ENCODE measurements at regions not wholly inside any gene's neighbourhood (a gene's known extent, or its start where the extent isn't known, plus 50 kb on each side); places are given as distances from the start of the nearest gene placed in this dataset.

- Histone ChIP-seq H2AK5ac (ENCODE audit: low read length) (no peak overlapping the region), H3K9ac (ENCODE audit: low read length) (no peak overlapping the region), H3K4me3 (ENCODE audit: low read depth, low read length) (no peak overlapping the region), H2BK12ac (ENCODE audit: low read length) (no peak overlapping the region), H3K36me3 (ENCODE audit: control insufficient read depth in 1 of 2, insufficient read depth in 2 of 2, low read length in 2 of 2) (no peaks in the 10 kb centered on the region), H2BK120ac (ENCODE audit: insufficient read depth, low read length, poor library complexity) (no peak overlapping the region), H3K79me1 (ENCODE audit: low read length) (no peaks in the 10 kb centered on the region), H3K27me3 (ENCODE audit: insufficient read depth, low read length) (no peaks in the 10 kb centered on the region), H2AFZ (ENCODE audit: insufficient read depth, low read length, poor library complexity) (no peak overlapping the region), H3K79me2 (ENCODE audit: control insufficient read depth, insufficient read depth, low read length, poor library complexity) (no peaks in the 10 kb centered on the region), H3K27ac (ENCODE audit: low read depth, low read length) (no peak overlapping the region), H3K23ac (ENCODE audit: low read length) (no peak overlapping the region), H3K9me3 (ENCODE audit: insufficient read depth, low read depth, low read length) (no peaks in the 10 kb centered on the region), H2BK5ac (ENCODE audit: low read depth, low read length, poor library complexity) (no peak overlapping the region), H3K4me1 (ENCODE audit: control insufficient read depth in 1 of 2, insufficient read depth in 2 of 2, low read length in 2 of 2) (no peaks in the 10 kb centered on the region), H3K4me2 (ENCODE audit: low read length) (no peak overlapping the region), H4K91ac (ENCODE audit: low read depth, low read length) (no peak overlapping the region), H3K14ac (ENCODE audit: low read length) (no peak overlapping the region), H3K18ac (ENCODE audit: low read length) (no peak overlapping the region), H3K4ac (ENCODE audit: low read depth, low read length) (no peak overlapping the region), H4K12ac (ENCODE audit: low read depth, low read length) (no peak overlapping the region), H4K8ac (ENCODE audit: low read depth, low read length) (no peak overlapping the region)
- no CpG with 5 or more reads among the region's 2 CpGs for WGBS (ENCODE audit: extremely low coverage, insufficient coverage, insufficient read length)
- no peak for DNase-seq
These were observed 613.9 kb downstream of the TECRL start for GRCh38 chr4:63795301-63795700.

GRCh38 chr4:63790377-63790776 is 618.9 kb downstream of the TECRL start:
- Histone ChIP-seq H3K4me3 (ENCODE audit: low read depth, low read length) (no peak overlapping the region), H2BK5ac (ENCODE audit: low read depth, low read length, poor library complexity) (no peak overlapping the region), H4K12ac (ENCODE audit: low read depth, low read length) (no peak overlapping the region), H2BK120ac (ENCODE audit: insufficient read depth, low read length, poor library complexity) (no peak overlapping the region), H3K4ac (ENCODE audit: low read depth, low read length) (no peak overlapping the region), H3K27me3 (ENCODE audit: insufficient read depth, low read length) (no peaks in the 10 kb centered on the region), H4K8ac (ENCODE audit: low read depth, low read length) (no peak overlapping the region), H3K9me3 (ENCODE audit: insufficient read depth, low read depth, low read length) (no peaks in the 10 kb centered on the region), H3K4me1 (ENCODE audit: control insufficient read depth in 1 of 2, insufficient read depth in 2 of 2, low read length in 2 of 2) (no peaks in the 10 kb centered on the region), H4K91ac (ENCODE audit: low read depth, low read length) (no peak overlapping the region), H2AK5ac (ENCODE audit: low read length) (no peak overlapping the region), H2AFZ (ENCODE audit: insufficient read depth, low read length, poor library complexity) (no peak overlapping the region), H2BK12ac (ENCODE audit: low read length) (no peak overlapping the region), H3K9ac (ENCODE audit: low read length) (no peak overlapping the region), H3K27ac (ENCODE audit: low read depth, low read length) (no peak overlapping the region), H3K79me1 (ENCODE audit: low read length) (no peaks in the 10 kb centered on the region), H3K36me3 (ENCODE audit: control insufficient read depth in 1 of 2, insufficient read depth in 2 of 2, low read length in 2 of 2) (no peaks in the 10 kb centered on the region), H3K79me2 (ENCODE audit: control insufficient read depth, insufficient read depth, low read length, poor library complexity) (no peaks in the 10 kb centered on the region), H3K4me2 (ENCODE audit: low read length) (no peak overlapping the region), H3K14ac (ENCODE audit: low read length) (no peak overlapping the region), H3K18ac (ENCODE audit: low read length) (no peak overlapping the region), H3K23ac (ENCODE audit: low read length) (no peak overlapping the region)
- DNase-seq, result no peak
- 100% methylated on average over 2 of the region's 5 CpGs for WGBS (ENCODE audit: extremely low coverage, insufficient coverage, insufficient read length)

DNA sequence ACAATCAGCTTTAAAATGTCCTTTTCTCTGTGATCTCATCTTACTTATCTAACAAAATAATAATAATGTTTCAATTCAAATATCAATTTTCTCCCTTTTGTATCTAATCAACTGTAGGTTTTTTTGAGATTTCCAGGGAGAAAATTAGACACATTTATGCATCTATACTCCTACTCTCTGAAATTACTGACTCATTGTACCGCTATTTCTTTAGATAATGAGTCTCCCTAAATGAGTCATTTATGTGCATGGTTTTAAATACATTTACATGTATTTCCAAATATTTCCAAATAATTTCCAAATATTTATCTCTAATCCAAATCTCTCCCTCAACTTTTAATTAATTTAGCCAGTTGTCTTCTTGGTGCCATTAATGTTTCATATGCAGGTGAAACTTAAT is 621.0 kb downstream of the TECRL start:
- Histone ChIP-seq H4K8ac (ENCODE audit: low read depth, low read length) (no peak overlapping the region), H3K36me3 (ENCODE audit: control insufficient read depth in 1 of 2, insufficient read depth in 2 of 2, low read length in 2 of 2) (no peaks in the 10 kb centered on the region), H3K27ac (ENCODE audit: low read depth, low read length) (no peak overlapping the region), H3K79me1 (ENCODE audit: low read length) (no peaks in the 10 kb centered on the region), H3K4me2 (ENCODE audit: low read length) (no peak overlapping the region), H3K27me3 (ENCODE audit: insufficient read depth, low read length) (no peaks in the 10 kb centered on the region), H3K79me2 (ENCODE audit: control insufficient read depth, insufficient read depth, low read length, poor library complexity) (no peaks in the 10 kb centered on the region), H4K91ac (ENCODE audit: low read depth, low read length) (no peak overlapping the region), H3K9ac (ENCODE audit: low read length) (no peak overlapping the region), H3K9me3 (ENCODE audit: insufficient read depth, low read depth, low read length) (no peaks in the 10 kb centered on the region), H3K4me3 (ENCODE audit: low read depth, low read length) (no peak overlapping the region), H2BK12ac (ENCODE audit: low read length) (no peak overlapping the region), H2AK5ac (ENCODE audit: low read length) (no peak overlapping the region), H2BK5ac (ENCODE audit: low read depth, low read length, poor library complexity) (no peak overlapping the region), H4K12ac (ENCODE audit: low read depth, low read length) (no peak overlapping the region), H3K14ac (ENCODE audit: low read length) (no peak overlapping the region), H2BK120ac (ENCODE audit: insufficient read depth, low read length, poor library complexity) (no peak overlapping the region), H3K18ac (ENCODE audit: low read length) (no peak overlapping the region), H3K4me1 (ENCODE audit: control insufficient read depth in 1 of 2, insufficient read depth in 2 of 2, low read length in 2 of 2) (no peaks in the 10 kb centered on the region), H3K23ac (ENCODE audit: low read length) (no peak overlapping the region), H2AFZ (ENCODE audit: insufficient read depth, low read length, poor library complexity) (no peak overlapping the region), H3K4ac (ENCODE audit: low read depth, low read length) (no peak overlapping the region)
- no CpG with 5 or more reads among the region's 1 CpG for WGBS (ENCODE audit: extremely low coverage, insufficient coverage, insufficient read length)
- DNase-seq, result no peak

GRCh38 chr4:63787326-63787725 is 621.9 kb downstream of the TECRL start:
- WGBS (ENCODE audit: extremely low coverage, insufficient coverage, insufficient read length), result no CpG with 5 or more reads among the region's 1 CpG
- Histone ChIP-seq H3K23ac (ENCODE audit: low read length) (no peak overlapping the region), H2BK5ac (ENCODE audit: low read depth, low read length, poor library complexity) (no peak overlapping the region)

More at GRCh38 chr4:63787326-63787725, 621.9 kb downstream of the TECRL start:
- Histone ChIP-seq H3K36me3 (ENCODE audit: control insufficient read depth in 1 of 2, insufficient read depth in 2 of 2, low read length in 2 of 2) (no peaks in the 10 kb centered on the region), H3K79me1 (ENCODE audit: low read length) (no peaks in the 10 kb centered on the region), H3K4me1 (ENCODE audit: control insufficient read depth in 1 of 2, insufficient read depth in 2 of 2, low read length in 2 of 2) (no peaks in the 10 kb centered on the region), H4K12ac (ENCODE audit: low read depth, low read length) (no peak overlapping the region), H3K4me3 (ENCODE audit: low read depth, low read length) (no peak overlapping the region), H3K9ac (ENCODE audit: low read length) (no peak overlapping the region), H3K27me3 (ENCODE audit: insufficient read depth, low read length) (no peaks in the 10 kb centered on the region), H2AFZ (ENCODE audit: insufficient read depth, low read length, poor library complexity) (no peak overlapping the region), H3K27ac (ENCODE audit: low read depth, low read length) (no peak overlapping the region), H3K9me3 (ENCODE audit: insufficient read depth, low read depth, low read length) (no peaks in the 10 kb centered on the region), H4K8ac (ENCODE audit: low read depth, low read length) (no peak overlapping the region), H2AK5ac (ENCODE audit: low read length) (no peak overlapping the region), H3K18ac (ENCODE audit: low read length) (no peak overlapping the region), H2BK12ac (ENCODE audit: low read length) (no peak overlapping the region), H2BK120ac (ENCODE audit: insufficient read depth, low read length, poor library complexity) (no peak overlapping the region), H3K4ac (ENCODE audit: low read depth, low read length) (no peak overlapping the region), H3K79me2 (ENCODE audit: control insufficient read depth, insufficient read depth, low read length, poor library complexity) (no peaks in the 10 kb centered on the region), H3K4me2 (ENCODE audit: low read length) (no peak overlapping the region), H3K14ac (ENCODE audit: low read length) (no peak overlapping the region), H4K91ac (ENCODE audit: low read depth, low read length) (no peak overlapping the region)
- no peak for DNase-seq

All from trophoblast cell (in vitro differentiated cells and primary cell).